ENCODE measurements at regions not wholly inside any gene's neighbourhood (a gene's known extent, or its start where the extent isn't known, plus 50 kb on each side); places are given as distances from the start of the nearest gene placed in this dataset.

- no peaks in the 10 kb centered on the region for H3K27me3 Mint-ChIP-seq (ENCODE audit: unreplicated experiment)
- peaks cover 6% of the 10 kb centered on the region for H3K36me3 Mint-ChIP-seq (ENCODE audit: unreplicated experiment)
- no peak overlapping the region for H3K27ac Mint-ChIP-seq (ENCODE audit: unreplicated experiment)
- TF ChIP-seq CTCF (IDR thresholded peaks at IDR 0.05): no peak
- peaks cover 16% of the 10 kb centered on the region for H3K9me3 Mint-ChIP-seq (ENCODE audit: unreplicated experiment)
- no peak for DNase-seq (ENCODE audit: extremely low spot score, unreplicated experiment)
- H3K4me3 Mint-ChIP-seq (ENCODE audit: unreplicated experiment): no peak overlapping the region
- H3K4me1 Mint-ChIP-seq (ENCODE audit: unreplicated experiment): no peaks in the 10 kb centered on the region
Observed at GRCh38 chr13:65555962-65556361, 1674.2 kb downstream of the PCDH9 start.

- Mint-ChIP-seq H3K27me3 (ENCODE audit: unreplicated experiment) (no peaks in the 10 kb centered on the region), H3K4me1 (ENCODE audit: unreplicated experiment) (no peaks in the 10 kb centered on the region), H3K27ac (ENCODE audit: unreplicated experiment) (no peak overlapping the region), H3K36me3 (ENCODE audit: unreplicated experiment) (peaks cover 8% of the 10 kb centered on the region), H3K4me3 (ENCODE audit: unreplicated experiment) (no peak overlapping the region), H3K9me3 (ENCODE audit: unreplicated experiment) (peaks cover 18% of the 10 kb centered on the region)
- TF ChIP-seq CTCF (IDR thresholded peaks at IDR 0.05): no peak
- DNase-seq (ENCODE audit: extremely low spot score, unreplicated experiment): no peak
Observed at GRCh38 chr13:65553096-65553727, 1676.9 kb downstream of the PCDH9 start.

- Mint-ChIP-seq H3K9me3 (ENCODE audit: unreplicated experiment) (peaks cover 22% of the 10 kb centered on the region), H3K4me3 (ENCODE audit: unreplicated experiment) (no peak overlapping the region), H3K27me3 (ENCODE audit: unreplicated experiment) (no peaks in the 10 kb centered on the region), H3K4me1 (ENCODE audit: unreplicated experiment) (no peaks in the 10 kb centered on the region), H3K36me3 (ENCODE audit: unreplicated experiment) (peaks cover 8% of the 10 kb centered on the region), H3K27ac (ENCODE audit: unreplicated experiment) (no peak overlapping the region)
- DNase-seq (ENCODE audit: extremely low spot score, unreplicated experiment): no peak
- TF ChIP-seq CTCF (IDR thresholded peaks at IDR 0.05): no peak
Observed at GRCh38 chr13:65551208-65551607, 1678.9 kb downstream of the PCDH9 start.

- no peaks in the 10 kb centered on the region for H3K4me1 Mint-ChIP-seq (ENCODE audit: unreplicated experiment)
- no peak for DNase-seq (ENCODE audit: extremely low spot score, unreplicated experiment)
- H3K27me3 Mint-ChIP-seq (ENCODE audit: unreplicated experiment): no peaks in the 10 kb centered on the region
- H3K36me3 Mint-ChIP-seq (ENCODE audit: unreplicated experiment): no peaks in the 10 kb centered on the region
- no peak overlapping the region for H3K27ac Mint-ChIP-seq (ENCODE audit: unreplicated experiment)
- peaks cover 9% of the 10 kb centered on the region for H3K9me3 Mint-ChIP-seq (ENCODE audit: unreplicated experiment)
- no peak for TF ChIP-seq CTCF (IDR thresholded peaks at IDR 0.05)
- H3K4me3 Mint-ChIP-seq (ENCODE audit: unreplicated experiment): no peak overlapping the region
Observed at GRCh38 chr13:65540175-65540574, 1690.0 kb downstream of the PCDH9 start.

GRCh38 chr13:65535370-65535769 is 1694.8 kb downstream of the PCDH9 start:
- H3K9me3 Mint-ChIP-seq (ENCODE audit: unreplicated experiment): peaks cover 9% of the 10 kb centered on the region
- H3K36me3 Mint-ChIP-seq (ENCODE audit: unreplicated experiment): no peaks in the 10 kb centered on the region
- no peak overlapping the region for H3K4me3 Mint-ChIP-seq (ENCODE audit: unreplicated experiment)
- no peak for DNase-seq (ENCODE audit: extremely low spot score, unreplicated experiment)
- no peak for TF ChIP-seq CTCF (IDR thresholded peaks at IDR 0.05)
- H3K4me1 Mint-ChIP-seq (ENCODE audit: unreplicated experiment): peaks cover 4% of the 10 kb centered on the region
- no peaks in the 10 kb centered on the region for H3K27me3 Mint-ChIP-seq (ENCODE audit: unreplicated experiment)
- H3K27ac Mint-ChIP-seq (ENCODE audit: unreplicated experiment): no peak overlapping the region
